GM04504 (cell line): ENCODE measurements at regions not wholly inside any gene's neighbourhood (a gene's known extent, or its start where the extent isn't known, plus 50 kb on each side); places are given as distances from the start of the nearest gene placed in this dataset.
"Not testable (repeated sequence)": the region's sequence is repeated elsewhere in the genome, so short reads cannot be mapped to it uniquely, and the experiment has no call there.

Source experiments
- DNase-seq: peaks from one replicate; pipeline ENCODE4 v3.0.0-alpha.2; 2012; ENCODE audit warnings: low read depth

DNA sequence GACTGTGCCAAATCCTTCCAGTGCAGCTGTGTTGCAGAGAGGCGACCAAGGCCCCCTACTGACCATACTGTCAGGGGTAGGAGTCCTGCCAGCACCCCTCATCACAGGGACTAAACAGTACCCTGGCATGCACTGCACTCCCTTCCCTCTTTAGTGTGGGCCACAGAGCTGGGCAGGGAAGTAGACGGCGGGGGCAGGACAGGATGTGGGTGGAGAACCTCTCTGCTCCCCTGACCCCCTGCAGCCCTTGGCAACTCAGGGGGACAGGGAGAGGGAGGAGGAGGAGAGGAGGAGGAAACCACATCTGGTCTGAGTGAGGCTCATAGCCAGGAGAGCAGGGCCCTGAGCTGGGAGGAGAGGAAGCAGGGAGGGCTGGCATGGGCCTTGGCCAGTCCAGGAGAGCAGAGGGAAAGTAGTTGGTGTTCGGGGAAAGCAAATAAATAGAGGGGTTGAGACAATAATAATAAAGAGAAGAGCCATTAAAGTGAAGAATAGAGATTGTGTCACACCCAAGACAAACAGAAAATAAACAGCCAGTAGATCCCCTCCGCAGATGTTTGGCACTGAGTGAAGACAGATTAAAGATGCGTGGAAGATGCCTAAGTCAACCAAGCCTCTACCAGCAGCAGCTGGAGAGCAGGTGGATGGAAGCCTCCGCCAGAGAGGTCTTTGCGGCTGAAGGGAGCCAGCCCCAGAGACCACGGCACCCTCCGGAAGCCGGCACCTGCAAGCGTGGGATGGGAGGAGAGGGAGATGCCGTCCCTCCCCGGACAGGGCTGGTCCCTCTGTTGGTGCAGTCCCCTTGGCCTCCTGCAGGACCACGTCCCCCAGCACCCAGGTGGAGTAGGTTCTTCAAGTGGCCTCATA, 61.5 kb downstream of the RPUSD4 start:
- DNase-seq, result no peak

DNA sequence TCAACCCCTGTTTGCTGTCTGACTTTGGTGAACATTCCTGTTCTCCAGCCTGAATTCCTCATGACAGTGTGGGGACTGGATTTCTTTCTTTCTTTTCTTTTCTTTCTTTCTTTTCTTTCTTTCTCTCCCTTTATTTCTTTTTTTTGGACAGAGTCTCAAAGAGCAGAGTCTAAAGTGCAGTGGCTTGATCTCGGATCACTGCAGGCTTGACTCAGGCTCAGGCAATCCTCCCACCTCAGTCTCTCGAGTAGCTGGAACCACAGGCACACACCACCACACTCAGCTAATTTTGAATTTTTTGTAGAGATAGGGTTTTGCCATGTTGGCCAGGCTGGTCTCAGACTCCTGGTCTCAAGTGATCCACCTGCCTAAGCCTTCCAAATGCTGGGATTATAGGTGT, 63.1 kb downstream of the RPUSD4 start:
- DNase-seq, result no peak

DNA sequence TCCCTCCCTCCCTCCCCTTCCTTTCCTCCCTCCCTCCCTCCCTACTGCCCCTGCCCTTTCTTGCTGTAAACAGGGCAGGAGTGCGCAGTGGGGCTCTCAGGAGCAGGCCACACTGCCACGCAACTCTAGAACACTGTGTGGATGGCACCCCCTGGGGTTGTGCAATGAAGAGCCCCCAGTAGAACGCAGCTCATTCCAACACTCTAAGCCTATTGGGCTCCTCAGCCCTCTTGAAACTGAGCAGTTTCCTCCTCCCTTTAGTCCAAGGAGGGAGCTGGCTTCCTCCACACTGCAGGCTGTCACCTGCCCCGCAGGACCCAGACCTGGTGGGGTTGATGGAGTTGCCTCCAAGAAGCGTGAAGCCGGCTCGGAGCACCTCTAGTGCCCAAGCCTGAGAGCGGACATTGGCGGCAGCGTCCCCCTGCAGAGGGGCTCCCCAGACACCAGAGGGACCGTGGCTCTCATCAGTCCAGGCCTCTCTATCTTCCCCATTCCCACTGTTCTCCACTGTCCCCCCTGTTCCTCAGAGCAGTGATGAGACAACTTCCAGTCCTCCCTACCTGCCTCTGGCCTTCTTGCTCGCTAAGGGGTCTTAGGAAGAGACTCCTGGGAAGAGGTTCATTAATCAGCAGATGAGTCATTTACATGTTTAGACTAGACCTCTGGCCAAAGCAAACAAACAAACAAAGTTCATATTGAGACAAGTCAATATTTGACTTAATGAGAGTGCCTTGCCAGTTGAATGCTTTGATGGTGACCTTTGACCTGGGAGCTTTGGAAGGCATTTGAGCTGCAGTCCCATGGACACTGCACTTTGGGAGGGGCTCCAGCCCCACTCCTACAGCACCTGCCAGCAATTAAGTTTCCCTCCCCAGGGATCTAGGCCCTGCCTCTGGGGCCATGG, 64.0 kb downstream of the RPUSD4 start:
- no peak for DNase-seq

DNA sequence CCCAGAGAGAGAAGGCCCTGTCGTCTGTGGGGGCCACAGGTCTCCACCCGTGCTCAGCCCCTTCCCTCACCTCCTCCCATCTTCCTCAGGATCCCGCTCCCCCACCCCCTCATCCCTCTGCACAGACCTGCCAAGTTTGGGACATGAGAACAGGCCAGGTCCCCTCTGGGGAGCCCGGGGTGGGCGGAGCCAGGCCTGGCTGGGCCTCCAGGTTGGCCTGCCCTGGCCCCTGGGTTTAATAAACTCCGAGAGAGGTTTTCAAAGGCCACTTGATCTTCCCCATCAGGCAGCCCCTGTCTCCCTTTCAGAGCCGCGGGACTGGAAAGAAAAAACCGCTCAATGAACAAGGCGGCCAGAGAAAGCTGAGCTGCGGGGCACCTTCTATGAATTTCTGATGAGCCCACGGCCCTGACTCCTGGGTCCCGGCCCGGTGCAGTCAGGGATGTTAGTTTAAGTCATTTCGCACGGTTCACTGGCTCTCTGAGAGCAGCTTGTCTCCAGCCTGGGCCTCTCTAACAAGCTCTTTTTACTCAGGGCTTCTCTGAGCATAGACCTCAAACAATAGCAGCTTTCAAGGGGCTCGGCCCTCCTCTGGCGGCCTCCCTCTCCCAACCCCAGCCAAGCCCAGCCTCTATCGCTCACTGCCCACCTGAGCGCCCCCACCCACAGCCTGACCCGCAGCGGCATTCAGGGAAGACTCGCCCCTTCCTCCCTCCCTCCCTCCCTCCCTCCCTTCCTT, 64.8 kb downstream of the RPUSD4 start:
- DNase-seq, result no peak

DNA sequence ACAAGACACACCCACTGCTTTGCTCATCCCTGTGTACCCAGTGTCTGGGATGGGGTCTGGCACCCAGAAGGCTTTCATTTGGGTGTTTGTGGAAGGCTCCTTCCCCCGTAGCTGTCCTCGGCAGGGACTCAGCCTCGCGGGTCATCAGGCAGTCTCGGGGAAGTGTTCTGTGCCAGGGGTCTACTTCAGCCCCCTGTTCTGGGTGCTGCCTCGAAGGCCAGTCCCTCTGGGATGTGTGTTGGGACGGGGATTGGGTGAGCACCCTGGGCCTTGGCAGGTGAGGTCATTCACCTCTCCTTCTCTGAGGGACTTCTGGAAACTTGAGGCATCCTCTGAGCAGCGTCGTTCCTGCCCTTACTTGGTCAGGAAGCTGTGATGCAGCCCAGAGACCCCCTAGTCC, 65.5 kb downstream of the RPUSD4 start:
- DNase-seq, result no peak

DNA sequence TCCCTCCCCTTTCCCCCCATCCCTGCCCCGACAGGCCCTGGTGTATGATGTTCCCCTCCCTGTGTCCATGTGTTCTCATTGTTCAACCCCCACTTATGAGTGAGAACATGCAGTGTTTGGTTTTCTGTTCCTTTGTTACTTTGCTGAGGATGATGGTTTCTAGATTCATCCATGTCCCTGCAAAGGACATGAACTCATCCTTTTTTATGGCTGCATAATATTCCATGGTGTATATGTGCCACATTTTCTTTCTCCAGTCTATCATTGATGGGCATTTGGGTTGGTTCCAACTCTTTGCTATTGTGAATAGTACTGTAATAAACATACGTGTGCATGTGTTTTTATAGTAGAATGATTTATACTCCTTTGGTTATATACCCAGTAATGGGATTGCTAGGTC, 68.0 kb downstream of the RPUSD4 start:
- DNase-seq, result not testable (repeated sequence)

DNA sequence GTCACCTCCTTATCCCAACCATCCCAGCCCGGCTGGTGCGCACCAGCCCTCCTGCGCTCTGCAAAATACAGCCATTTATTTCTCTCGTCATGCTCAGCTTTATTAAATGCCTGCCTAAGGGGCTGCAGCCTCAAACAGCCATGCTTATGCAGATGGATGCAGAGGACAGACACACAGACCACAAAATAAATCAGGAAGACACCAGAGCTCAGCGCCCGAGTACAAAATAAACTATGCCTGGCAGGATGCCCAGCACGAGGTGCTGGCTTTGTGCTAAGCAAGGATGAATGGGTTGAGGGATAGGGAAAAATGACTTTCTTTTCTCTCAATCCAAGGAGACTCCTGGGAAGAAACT, 70.5 kb downstream of the RPUSD4 start:
- peak; percentile 66 for DNase-seq

DNA sequence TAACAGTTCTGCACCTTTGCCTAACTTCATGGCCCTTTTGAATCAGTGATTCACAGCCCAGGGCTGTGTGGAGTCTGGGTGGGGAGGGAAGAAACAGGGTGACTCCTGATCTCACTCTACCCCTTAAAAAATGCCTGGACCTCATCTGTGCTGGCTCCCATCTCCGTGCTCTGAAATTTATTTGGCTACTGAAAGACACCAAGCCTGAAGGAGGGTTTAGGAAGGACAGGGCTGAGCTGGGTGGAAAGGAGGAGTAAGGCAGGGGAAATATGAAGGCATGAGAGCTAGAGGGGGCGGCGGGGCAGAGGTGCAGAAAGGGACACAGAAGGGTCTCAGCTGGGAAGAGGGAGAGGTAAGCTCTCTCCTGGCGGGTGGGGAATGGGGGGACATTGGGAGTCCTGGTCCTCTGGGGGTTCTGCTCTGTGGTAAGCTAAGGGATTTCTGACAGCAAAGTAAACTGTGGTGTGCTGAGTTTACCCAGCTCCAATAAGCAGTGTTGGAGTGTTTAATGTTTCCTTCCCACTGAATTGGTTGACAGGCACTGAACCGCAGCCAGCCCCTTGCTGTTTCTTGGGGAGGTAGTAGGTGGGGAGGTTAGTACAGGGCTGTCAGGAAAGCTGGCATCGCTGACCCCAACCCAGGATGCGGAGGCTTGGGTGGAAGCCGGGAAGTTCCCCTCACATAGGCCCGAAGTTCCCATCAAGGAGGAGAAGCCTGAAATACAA, 71.1 kb downstream of the RPUSD4 start:
- no peak for DNase-seq

DNA sequence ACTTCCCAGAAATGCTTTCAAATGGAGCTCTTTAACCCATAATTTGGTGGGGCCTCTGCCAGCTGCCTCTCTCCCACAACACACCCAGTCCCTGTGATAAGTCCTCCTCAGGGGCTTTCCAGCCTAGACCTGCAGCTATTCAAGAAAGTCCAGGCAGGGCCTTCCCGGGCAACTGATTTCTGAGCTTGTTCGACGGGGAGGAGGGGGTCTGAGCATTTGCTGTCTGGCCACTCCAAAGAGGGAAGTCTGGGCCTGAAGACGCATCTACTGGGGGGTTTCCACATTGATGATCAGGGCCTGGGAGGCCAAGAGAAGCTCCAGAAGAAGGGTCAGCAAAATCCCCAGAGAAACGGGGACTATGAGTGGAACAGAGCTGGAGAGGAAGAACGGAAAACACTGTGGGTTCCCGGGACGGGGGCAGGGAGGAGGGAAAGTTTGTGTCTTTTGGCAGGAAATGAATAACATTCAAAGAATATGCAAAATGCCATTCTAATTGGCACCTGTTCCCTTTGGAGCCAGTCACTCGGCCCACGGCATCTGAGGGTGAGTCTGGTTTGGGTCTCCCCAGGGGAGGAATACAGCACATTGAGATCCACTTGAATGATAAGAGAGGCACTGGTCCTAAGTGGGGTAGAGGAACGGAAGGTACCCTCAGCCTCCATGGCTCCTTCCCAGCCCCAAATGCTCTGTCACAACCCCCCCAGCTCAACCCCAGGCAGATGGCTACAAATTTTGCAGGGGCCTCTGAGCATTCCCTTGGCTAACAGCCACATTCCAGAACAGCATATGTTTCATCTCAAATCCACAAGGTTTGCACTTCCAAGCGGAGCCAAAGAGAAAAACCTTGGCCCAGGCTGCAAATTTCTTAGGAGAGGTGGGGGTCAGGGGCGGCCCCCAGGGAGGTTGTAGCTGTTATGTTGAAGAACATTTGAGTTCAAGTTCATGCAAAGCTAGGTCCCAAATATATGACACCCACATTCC, 72.0 kb downstream of the RPUSD4 start:
- DNase-seq, result no peak

DNA sequence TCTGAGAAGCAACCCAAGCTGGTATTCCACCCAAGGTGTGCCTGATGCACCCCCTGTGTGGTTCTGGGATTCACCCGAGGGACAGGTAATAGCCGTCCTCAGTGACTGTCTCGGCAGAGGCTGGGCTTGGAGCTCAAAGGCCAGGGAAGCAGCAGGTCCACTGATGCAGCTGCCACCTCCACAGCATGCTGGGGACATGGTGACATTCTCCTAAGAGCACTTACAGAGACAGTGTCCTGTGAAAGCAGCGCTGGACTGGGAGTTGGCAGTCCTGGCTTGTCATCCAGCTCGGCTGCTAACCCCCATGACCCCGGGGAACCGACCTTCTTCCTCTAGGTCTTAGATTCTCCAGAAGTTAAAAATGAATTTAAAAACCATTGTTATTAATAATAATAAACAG, 72.8 kb downstream of the RPUSD4 start:
- no peak for DNase-seq

DNA sequence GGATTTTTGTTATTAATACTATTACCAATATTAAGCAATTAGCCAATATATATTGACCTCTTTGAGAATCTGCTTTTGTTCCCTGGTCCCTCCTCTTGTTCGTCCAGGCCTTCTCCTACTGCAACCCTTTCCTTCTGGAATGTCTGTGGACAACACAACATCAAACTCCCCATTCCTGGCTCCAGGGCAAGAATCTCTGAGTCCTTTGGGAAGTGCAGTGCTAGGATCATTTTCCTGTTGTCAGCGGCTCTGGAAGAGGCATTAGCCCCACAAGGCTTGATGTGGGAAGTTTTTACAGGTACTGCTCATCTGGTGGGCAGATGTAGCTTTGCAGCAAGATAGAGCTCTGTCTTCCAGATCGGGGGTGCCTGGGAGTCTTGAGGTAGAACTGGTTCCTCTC, 74.3 kb downstream of the RPUSD4 start:
- no peak for DNase-seq

DNA sequence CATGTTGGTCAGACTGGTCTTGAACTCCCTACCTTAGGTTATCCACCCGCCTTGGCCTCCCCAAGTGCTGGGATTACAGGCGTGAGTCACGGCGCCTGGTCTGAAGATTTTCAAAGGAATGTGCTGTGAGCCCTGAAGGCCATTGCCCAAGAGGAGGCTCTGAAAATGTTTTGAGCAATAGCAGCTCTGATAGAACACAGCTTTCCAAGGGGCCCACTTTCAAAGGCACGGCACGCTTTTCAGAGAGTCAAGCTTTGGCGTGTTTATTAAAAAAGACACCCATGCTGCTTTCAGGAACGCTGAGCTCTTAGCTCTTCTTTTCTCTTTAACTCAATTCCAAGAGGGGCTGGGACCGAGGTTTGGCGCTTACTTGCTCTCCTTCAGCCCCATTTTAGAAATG, 73.8 kb upstream of the CDON start:
- DNase-seq, result peak; percentile 91

DNA sequence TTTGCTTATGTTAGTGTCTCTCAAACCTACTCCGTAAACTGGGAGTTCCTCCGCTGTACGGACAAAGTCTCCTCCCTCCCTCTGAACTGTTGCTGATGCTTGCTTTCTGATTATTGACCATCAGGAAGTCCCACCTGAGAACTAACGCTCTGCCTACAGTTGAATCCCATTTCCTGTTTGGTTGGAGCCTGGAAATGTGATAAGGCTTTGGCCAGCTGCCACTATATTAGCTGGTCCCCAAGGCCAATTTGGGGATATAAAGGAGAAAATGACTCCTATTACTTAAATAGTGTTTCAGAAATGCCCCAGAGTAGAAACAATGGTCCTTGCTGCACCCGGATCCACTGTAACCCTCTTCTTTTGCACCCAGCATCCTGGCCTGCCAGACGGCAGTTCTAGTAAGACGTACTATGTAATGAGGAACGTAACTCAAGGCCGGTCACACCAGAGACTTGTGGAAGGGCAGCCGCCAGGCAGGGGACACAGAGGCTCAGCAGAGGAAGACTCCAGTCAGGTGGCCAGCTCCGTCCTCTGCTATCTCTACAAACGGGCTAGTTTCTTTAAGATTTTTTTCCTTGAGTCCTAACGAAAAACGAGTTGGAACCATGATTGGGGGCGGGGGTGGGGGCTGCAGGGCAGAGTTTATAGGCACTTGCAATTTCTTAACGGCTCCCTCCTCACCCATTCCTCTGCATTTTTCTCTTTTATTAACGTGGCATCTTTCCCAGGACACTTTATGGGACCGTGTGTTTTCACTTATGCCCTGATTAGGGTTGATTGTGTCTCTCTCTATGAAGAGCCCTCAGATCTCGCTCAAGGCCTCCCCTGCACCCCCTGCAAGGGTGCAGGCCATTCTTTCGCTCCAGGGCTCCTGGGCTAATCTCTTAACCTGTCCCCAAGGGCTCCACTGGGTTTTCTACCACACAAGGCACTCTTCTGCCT, 72.8 kb upstream of the CDON start:
- peak; percentile 60 for DNase-seq

DNA sequence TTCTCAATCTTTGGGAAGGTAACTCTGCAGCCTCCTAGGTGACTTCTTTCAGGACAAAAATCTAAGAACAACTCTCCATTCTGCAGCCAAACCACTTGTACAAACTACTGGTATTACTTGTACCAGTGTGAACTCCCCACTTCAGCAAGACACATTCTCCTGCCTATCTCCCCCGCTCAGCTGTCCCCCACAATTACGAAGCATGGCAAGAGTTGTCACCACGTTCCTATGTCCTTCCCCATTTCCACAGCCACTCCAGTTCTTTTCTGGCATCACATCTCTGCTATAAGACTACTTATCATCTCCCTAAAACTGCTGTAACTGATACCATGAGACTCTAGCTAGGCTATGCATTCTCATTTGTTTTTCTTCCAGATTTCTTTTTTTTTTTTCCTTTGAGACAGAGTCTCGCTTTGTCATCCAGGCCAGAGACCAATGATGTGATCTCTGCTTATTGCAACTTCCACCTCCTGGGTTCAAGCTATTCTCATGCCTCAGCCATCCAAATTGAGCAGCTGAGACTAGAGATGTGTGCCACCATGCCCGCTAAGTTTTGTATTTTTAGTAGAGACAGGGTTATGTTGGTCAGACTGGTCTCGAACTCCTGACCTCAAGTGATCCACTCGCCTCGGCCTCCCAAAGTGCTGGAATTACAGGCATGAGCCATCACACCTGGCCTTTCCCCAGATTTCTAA, 71.9 kb upstream of the CDON start:
- no peak for DNase-seq

DNA sequence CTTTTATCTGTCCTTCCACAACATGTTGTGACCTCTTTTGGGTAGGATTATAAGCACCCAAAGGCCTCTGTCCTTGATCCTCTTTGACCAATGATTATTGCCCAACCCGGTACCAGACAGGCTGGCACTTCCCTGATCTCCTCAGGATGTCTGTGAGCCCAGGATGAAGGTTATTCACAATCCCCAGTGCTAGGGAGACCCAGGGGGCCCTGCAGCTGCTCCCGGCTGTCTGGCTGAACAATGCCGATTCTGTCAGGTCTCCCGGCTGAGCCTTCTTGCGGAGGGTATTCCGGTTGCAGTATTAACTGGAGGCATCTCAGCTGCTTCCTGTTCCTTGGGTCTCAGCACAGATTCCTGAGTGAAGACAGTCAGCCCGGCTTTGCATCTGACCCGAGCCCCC, 71.2 kb upstream of the CDON start:
- no peak for DNase-seq

DNA sequence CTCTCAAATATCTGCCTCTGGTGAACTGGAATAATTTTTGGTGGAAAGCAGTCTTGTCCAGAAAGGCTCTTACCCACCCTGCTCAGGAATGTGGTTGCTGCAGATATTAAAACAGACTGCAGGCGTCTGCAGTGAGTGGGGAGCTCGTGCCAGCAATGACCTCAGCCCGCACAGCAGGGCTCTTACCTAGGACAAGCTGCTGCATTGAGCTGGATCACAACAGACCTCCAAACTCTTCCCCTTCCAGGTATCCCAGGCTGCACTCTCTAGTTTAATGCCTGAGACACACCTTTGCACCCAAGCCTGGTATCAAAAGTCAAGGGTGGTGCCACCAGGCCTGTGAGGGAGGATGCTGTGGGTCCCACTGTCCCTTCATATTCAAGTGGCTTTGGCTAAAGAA, 69.7 kb upstream of the CDON start:
- DNase-seq, result no peak

DNA sequence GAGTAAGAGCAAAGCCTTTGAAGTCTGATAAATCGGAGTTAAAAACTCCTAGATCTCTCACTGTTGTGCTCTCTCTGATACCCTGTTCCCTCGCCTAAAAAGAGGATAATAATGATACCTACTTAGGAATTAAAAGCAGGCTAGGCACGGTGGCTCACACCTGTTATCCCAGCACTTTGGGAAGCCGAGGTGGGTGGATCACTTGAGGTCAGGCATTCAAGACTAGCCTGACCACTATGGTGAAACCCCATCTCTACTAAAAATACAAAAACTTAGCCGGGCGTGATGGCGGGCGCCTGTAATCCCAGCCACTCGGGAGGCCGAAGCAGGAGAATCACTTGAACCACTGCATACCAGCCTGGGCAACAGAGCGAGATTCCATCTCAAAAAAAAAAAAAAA, 68.1 kb upstream of the CDON start:
- not testable (repeated sequence) for DNase-seq

DNA sequence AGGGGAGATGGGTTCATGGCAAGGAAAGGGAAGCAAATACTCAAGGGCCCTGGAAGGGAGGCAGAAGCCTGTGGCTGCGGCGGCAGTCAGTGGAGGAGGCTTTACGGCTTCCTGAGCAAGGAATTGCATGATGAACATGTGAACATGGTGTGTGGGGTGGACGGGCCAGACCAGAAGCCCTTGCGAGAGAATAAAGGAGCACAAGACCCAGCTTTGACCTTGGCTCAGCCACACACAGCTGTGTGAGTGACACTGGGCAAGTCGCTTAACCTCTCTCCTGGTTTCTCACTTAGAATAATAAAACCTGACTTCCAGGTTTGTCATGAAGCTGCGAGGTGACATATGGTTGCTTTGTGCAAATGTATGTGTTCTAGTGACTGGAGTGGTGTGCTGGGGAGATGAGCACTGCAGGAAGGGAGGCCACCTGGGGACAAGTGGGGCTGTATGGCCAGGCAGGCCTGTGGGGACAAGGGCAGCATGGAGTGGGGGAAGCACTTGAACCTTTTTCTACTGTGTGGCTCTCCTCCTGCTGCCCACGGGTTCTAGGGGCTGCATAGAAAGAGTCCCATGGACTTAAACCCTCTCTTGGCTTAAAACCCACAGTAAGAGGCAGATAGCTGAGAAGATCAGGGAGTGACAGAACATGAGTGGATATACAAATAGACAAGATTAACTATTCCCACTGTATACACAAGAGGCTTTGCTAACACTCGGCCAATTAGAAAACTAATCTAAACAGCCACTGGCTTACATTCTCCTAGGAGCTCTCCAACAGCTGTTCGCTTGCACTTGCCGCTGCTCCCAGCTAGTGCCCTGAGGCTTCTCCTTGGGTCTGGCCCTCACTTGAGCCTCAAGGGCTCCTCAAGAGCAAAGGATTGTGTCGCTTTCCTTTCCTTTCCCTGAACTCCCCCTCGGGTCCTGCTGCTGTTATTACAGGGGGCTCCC, 67.3 kb upstream of the CDON start:
- DNase-seq, result no peak
